GM12878 (cell line): ENCODE measurements at regions not wholly inside any gene's neighbourhood (a gene's known extent, or its start where the extent isn't known, plus 50 kb on each side); places are given as distances from the start of the nearest gene placed in this dataset.

Source experiments
- ATAC-seq: fragments of 200-7000 bp; cut with Tn5 transposase; 3 replicates; pipeline ENCODE4 v1.9.1; 2020; ENCODE audit warnings: mild to moderate bottlenecking, moderate library complexity
- BruUV-seq: library from RNA; stranded (reverse); fragments of 400-500 nt; replicated peaks from 2 replicates; lab custom pipeline; 2021; lab: Mats Ljungman, UMichigan
- CTCF ChIA-PET: fragments of 300-600 bp; sonication (Branson Sonifier 250); formaldehyde crosslinking; extraction: SDS; loops from one replicate; lab custom pipeline; 2021; ENCODE audit warnings: inconsistent platforms; lab: Yijun Ruan, JAX
- POLR2A ChIA-PET: fragments of 350-600 bp; formaldehyde crosslinking; extraction: SDS; loops from one replicate; lab custom pipeline; 2021; ENCODE audit warnings: inconsistent platforms; lab: Charles Lee
- RAD21 ChIA-PET: fragments of 300-600 bp; sonication (Branson Sonifier 250); formaldehyde crosslinking; loops from one replicate; lab custom pipeline; 2023; ENCODE audit warnings: antibody characterized with exemption; ENCODE audit not compliant: unreplicated experiment; lab: Charles Lee
- SMC1A ChIA-PET: fragments of 300-600 bp; sonication (Branson Sonifier 250); formaldehyde crosslinking; loops from one replicate; lab custom pipeline; 2023; ENCODE audit not compliant: unreplicated experiment, uncharacterized antibody; lab: Charles Lee
- DNase-seq: peaks from one replicate; pipeline ENCODE4 v3.0.0-alpha.2; 2011; ENCODE audit warnings: low read depth, low spot score
- FAIRE-seq: peaks from 3 replicates; lab custom pipeline; 2011; peaks lifted over from hg19 to GRCh38; lab: Jason Lieb, UNC
- H2AFZ ChIP-seq: 2 replicates; pipeline ENCODE4 v1.6.0; 2011; ENCODE audit warnings: low read depth, low read length, control low read depth; ENCODE audit not compliant: control insufficient read depth
- H3K27ac ChIP-seq: 2 replicates; pipeline ENCODE4 v1.5.1; 2011; ENCODE audit warnings: control low read depth; ENCODE audit not compliant: control insufficient read depth, insufficient read depth
- H3K27me3 ChIP-seq, 2 experiments: replicated peaks in 1 of 2; 2 replicates each; pipeline versions ENCODE4 v1.6.0 to v1.6.1; 2011; ENCODE audit warnings: low read length in 1 of 2; ENCODE audit not compliant: control insufficient read depth in 2 of 2, insufficient read depth in 2 of 2
- H3K36me3 ChIP-seq, 2 experiments: 2 replicates each; pipeline ENCODE4 v1.5.1; 2011; ENCODE audit warnings: low read length in 1 of 2; ENCODE audit not compliant: control insufficient read depth in 2 of 2, insufficient read depth in 2 of 2
- H3K4me1 ChIP-seq: 2 replicates; pipeline ENCODE4 v1.6.1; 2011; ENCODE audit warnings: mild to moderate bottlenecking, low read length, moderate library complexity, mixed read lengths; ENCODE audit not compliant: control insufficient read depth, insufficient read depth
- H3K4me2 ChIP-seq: 2 replicates; pipeline ENCODE4 v1.6.0; 2011; ENCODE audit warnings: control low read depth; ENCODE audit not compliant: control insufficient read depth, insufficient read depth
- H3K4me3 ChIP-seq: fragments of 200-600 bp; sonication (generic); 2 replicates; pipeline ENCODE4 v1.5.1; 2016
- H3K79me2 ChIP-seq: 2 replicates; pipeline ENCODE4 v1.6.0; 2011; ENCODE audit warnings: low read length; ENCODE audit not compliant: control insufficient read depth, insufficient read depth
- H3K9ac ChIP-seq: 2 replicates; pipeline ENCODE4 v1.8.0; 2011; ENCODE audit warnings: low read length, control low read depth, mixed read lengths; ENCODE audit not compliant: control insufficient read depth, insufficient read depth
- H3K9me3 ChIP-seq: replicated peaks from 3 replicates; pipeline ENCODE4 v1.5.1; 2011; ENCODE audit warnings: mild to moderate bottlenecking, low read length; ENCODE audit not compliant: control insufficient read depth, insufficient read depth
- H4K20me1 ChIP-seq: 2 replicates; pipeline ENCODE4 v1.6.0; 2011; ENCODE audit not compliant: control insufficient read depth, insufficient read depth
- ASH2L ChIP-seq: fragments of 300-600, 200-600 bp; sonication (generic); IDR thresholded peaks from 2 replicates; pipeline ENCODE4 v1.6.1; 2017; ENCODE audit warnings: low read depth, mild to moderate bottlenecking, borderline replicate concordance
- BACH1 ChIP-seq: fragments of 450-650 bp; IDR thresholded peaks from 2 replicates; pipeline ENCODE4 v1.6.1; 2017; ENCODE audit warnings: mild to moderate bottlenecking, borderline replicate concordance
- BCLAF1 ChIP-seq: fragments of 450-650 bp; IDR thresholded peaks from 2 replicates; pipeline ENCODE4 v1.6.1; 2017; ENCODE audit warnings: antibody characterized with exemption, mild to moderate bottlenecking, moderate library complexity
- BMI1 ChIP-seq: fragments of 450-650 bp; IDR thresholded peaks from 2 replicates; pipeline ENCODE4 v1.6.1; 2016; ENCODE audit warnings: mild to moderate bottlenecking, moderate library complexity, borderline replicate concordance
- EP300 ChIP-seq, 2 experiments: fragments of 150-350 bp in 1 of 2; IDR thresholded peaks; 2 replicates each; pipeline ENCODE4 v1.6.1; 2011 to 2012; ENCODE audit warnings: low read depth in 2 of 2, low read length in 2 of 2, borderline replicate concordance in 1 of 2, improper control_type of control experiment in 1 of 2, inconsistent platforms in 1 of 2; ENCODE audit not compliant: control insufficient read depth in 1 of 2
- NR2C2 ChIP-seq: IDR thresholded peaks from 2 replicates; pipeline ENCODE4 v1.6.1; 2011; ENCODE audit warnings: borderline replicate concordance, low read depth; ENCODE audit not compliant: control insufficient read depth, insufficient read length
- PBX3 ChIP-seq: IDR thresholded peaks from 2 replicates; pipeline ENCODE4 v1.6.1; 2011; ENCODE audit warnings: mild to moderate bottlenecking, low read depth, low read length, moderate library complexity; ENCODE audit not compliant: insufficient replicate concordance
- SREBF2 ChIP-seq: IDR thresholded peaks from 2 replicates; pipeline ENCODE4 v1.6.1; 2012; ENCODE audit warnings: mild to moderate bottlenecking, low read length
- TCF3 ChIP-seq: IDR thresholded peaks from 2 replicates; pipeline ENCODE4 v1.6.1; 2012; ENCODE audit warnings: low read depth, mild to moderate bottlenecking, low read length, borderline replicate concordance; ENCODE audit not compliant: insufficient read depth
- USF2 ChIP-seq: IDR thresholded peaks from 2 replicates; pipeline ENCODE4 v1.6.1; 2011; ENCODE audit warnings: low read depth, low read length, improper control_type of control experiment, borderline replicate concordance
- ZBED1 ChIP-seq: IDR thresholded peaks from 2 replicates; pipeline ENCODE4 v1.6.1; 2016; ENCODE audit warnings: borderline replicate concordance
- ZBTB4 ChIP-seq: fragments of 450-650 bp; formaldehyde crosslinking; IDR thresholded peaks from 2 replicates; pipeline ENCODE4 v1.4.0; 2022; ENCODE audit warnings: mild to moderate bottlenecking, moderate library complexity
- WGBS: methylation state at CpG from one replicate; pipeline ENCODE4 v1.1.6; 2016; ENCODE audit warnings: low lambda C conversion rate; ENCODE audit not compliant: insufficient replicate concordance, insufficient coverage; ENCODE audit errors: missing lambda C conversion rate; 5-methylcytosine and 5-hydroxymethylcytosine counted together
- in situ Hi-C: fragments of 300-500 bp; cut with MboI; formaldehyde crosslinking; loops from 9 replicates; pipeline ENCODE4 v1.14.3; 2018; ENCODE audit warnings: mixed read lengths
- intact Hi-C: fragments of 100-400 bp; cut with micrococcal nuclease; formaldehyde crosslinking; loops from one replicate; pipeline ENCODE4 v1.14.2; 2022; ENCODE audit not compliant: unreplicated experiment

- TF ChIP-seq ZBTB4 = no peak
- no peak for TF ChIP-seq USF2
- TF ChIP-seq PBX3 = no peak
- no peak for TF ChIP-seq NR2C2
- TF ChIP-seq EP300 (IDR thresholded peaks at IDR 0.05; ENCODE audit: borderline replicate concordance in 1 of 2, control insufficient read depth in 1 of 2, low read depth in 2 of 2, low read length in 2 of 2) = no peak
- no peak for TF ChIP-seq BMI1
Measured at GRCh38 chr10:43882711-43883110, 234.0 kb upstream of the ZNF32 start (continued).

GRCh38 chr10:43881657-43882056, 233.0 kb upstream of the ZNF32 start:
- RAD21 ChIA-PET = no interaction called here
- SMC1A ChIA-PET = no interaction called here
- Histone ChIP-seq H3K27me3 (peaks cover 0 to 4% of the 10 kb centered on the region in 2 experiments; a peak in 3 of 4 replicates), H3K4me1 (no peaks in the 10 kb centered on the region), H3K36me3 (no peaks in the 10 kb centered on the region), H3K9ac (no peak overlapping the region), H4K20me1 (no peaks in the 10 kb centered on the region), H3K27ac (no peak overlapping the region), H3K4me2 (no peak overlapping the region), H3K9me3 (no peaks in the 10 kb centered on the region), H3K4me3 (no peak overlapping the region), H2AFZ (no peak overlapping the region), H3K79me2 (no peaks in the 10 kb centered on the region)
- DNase-seq (no peak), ATAC-seq (no peak), FAIRE-seq (no peak)
- 65% methylated on average over 2 of the region's 2 CpGs for WGBS
- in situ Hi-C loops (no loop called here), intact Hi-C loops (no loop called here)
- CTCF ChIA-PET = no interaction called here
- BruUV-seq = no TSS peak
- POLR2A ChIA-PET = no interaction called here
- TF ChIP-seq TCF3 (no peak), ASH2L (no peak), BCLAF1 (no peak), ZBED1 (no peak), BACH1 (no peak), SREBF2 (no peak)
